ENCODE measurements at regions not wholly inside any gene's neighbourhood (a gene's known extent, or its start where the extent isn't known, plus 50 kb on each side); places are given as distances from the start of the nearest gene placed in this dataset.

- no TSS peak for BruUV-seq (replicated peaks)
- Histone ChIP-seq H3K36me3 (ENCODE audit: control insufficient read depth, insufficient read depth, low read length) (no peaks in the 10 kb centered on the region), H3K4me3 (ENCODE audit: low read depth, low read length) (no peak overlapping the region), H3K9me3 (no peaks in the 10 kb centered on the region), H3K4me1 (no peaks in the 10 kb centered on the region), H3K27me3 (replicated peaks; ENCODE audit: control insufficient read depth, insufficient read depth, low read length) (no peaks in the 10 kb centered on the region)
- TF ChIP-seq, protein P1, sequence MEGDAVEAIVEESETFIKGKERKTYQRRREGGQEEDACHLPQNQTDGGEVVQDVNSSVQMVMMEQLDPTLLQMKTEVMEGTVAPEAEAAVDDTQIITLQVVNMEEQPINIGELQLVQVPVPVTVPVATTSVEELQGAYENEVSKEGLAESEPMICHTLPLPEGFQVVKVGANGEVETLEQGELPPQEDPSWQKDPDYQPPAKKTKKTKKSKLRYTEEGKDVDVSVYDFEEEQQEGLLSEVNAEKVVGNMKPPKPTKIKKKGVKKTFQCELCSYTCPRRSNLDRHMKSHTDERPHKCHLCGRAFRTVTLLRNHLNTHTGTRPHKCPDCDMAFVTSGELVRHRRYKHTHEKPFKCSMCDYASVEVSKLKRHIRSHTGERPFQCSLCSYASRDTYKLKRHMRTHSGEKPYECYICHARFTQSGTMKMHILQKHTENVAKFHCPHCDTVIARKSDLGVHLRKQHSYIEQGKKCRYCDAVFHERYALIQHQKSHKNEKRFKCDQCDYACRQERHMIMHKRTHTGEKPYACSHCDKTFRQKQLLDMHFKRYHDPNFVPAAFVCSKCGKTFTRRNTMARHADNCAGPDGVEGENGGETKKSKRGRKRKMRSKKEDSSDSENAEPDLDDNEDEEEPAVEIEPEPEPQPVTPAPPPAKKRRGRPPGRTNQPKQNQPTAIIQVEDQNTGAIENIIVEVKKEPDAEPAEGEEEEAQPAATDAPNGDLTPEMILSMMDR (IDR thresholded peaks at IDR 0.05; ENCODE audit: insufficient read depth in 1 of 2, low read depth in 1 of 2, low read length in 1 of 2, severe bottlenecking in 1 of 2, unreplicated experiment in 1 of 2), result no peak
- DNase-seq, result no peak
- no peaks in the 10 kb centered on the region for H3K4me1 Mint-ChIP-seq (ENCODE audit: low read depth, unreplicated experiment)
- no peaks in the 10 kb centered on the region for H3K36me3 Mint-ChIP-seq (ENCODE audit: insufficient read depth, unreplicated experiment)
- H3K4me3 Mint-ChIP-seq (ENCODE audit: unreplicated experiment), result no peak overlapping the region
- ChIA-PET POLR2A (no interaction called here), CTCF (no interaction called here)
- H3K27ac Mint-ChIP-seq (ENCODE audit: unreplicated experiment), result no peak overlapping the region
- intact Hi-C loops (cut with micrococcal nuclease; ENCODE audit: unreplicated experiment), result no loop called here
- peaks cover 3% of the 10 kb centered on the region for H3K27me3 Mint-ChIP-seq (ENCODE audit: insufficient read depth, unreplicated experiment)
- no peaks in the 10 kb centered on the region for H3K9me3 Mint-ChIP-seq (ENCODE audit: unreplicated experiment)
Measured at GRCh38 chr10:10421071-10421470, 596.6 kb upstream of the CELF2 start.

GRCh38 chr10:10431422-10432066 lies 586.1 kb upstream of the CELF2 start:
- Histone ChIP-seq H3K36me3 (ENCODE audit: control insufficient read depth, insufficient read depth, low read length) (no peaks in the 10 kb centered on the region), H3K4me1 (no peaks in the 10 kb centered on the region), H3K9me3 (no peaks in the 10 kb centered on the region), H3K4me3 (ENCODE audit: low read depth, low read length) (no peak overlapping the region), H3K27me3 (replicated peaks; ENCODE audit: control insufficient read depth, insufficient read depth, low read length) (no peaks in the 10 kb centered on the region)
- TF ChIP-seq, protein P1 (IDR thresholded peaks at IDR 0.05; ENCODE audit: insufficient read depth in 1 of 2, low read depth in 1 of 2, low read length in 1 of 2, severe bottlenecking in 1 of 2, unreplicated experiment in 1 of 2), result no peak
- intact Hi-C loops (cut with micrococcal nuclease; ENCODE audit: unreplicated experiment), result no loop called here
- no peaks in the 10 kb centered on the region for H3K36me3 Mint-ChIP-seq (ENCODE audit: insufficient read depth, unreplicated experiment)
- no peaks in the 10 kb centered on the region for H3K4me1 Mint-ChIP-seq (ENCODE audit: low read depth, unreplicated experiment)
- H3K9me3 Mint-ChIP-seq (ENCODE audit: unreplicated experiment), result peaks cover 14% of the 10 kb centered on the region
- POLR2A ChIA-PET, result no interaction called here
- H3K27me3 Mint-ChIP-seq (ENCODE audit: insufficient read depth, unreplicated experiment), result peaks cover 5% of the 10 kb centered on the region
- BruUV-seq (replicated peaks), result no TSS peak
- DNase-seq, result no peak
- no peak overlapping the region for H3K27ac Mint-ChIP-seq (ENCODE audit: unreplicated experiment)
- no peak overlapping the region for H3K4me3 Mint-ChIP-seq (ENCODE audit: unreplicated experiment)
- CTCF ChIA-PET, result no interaction called here

DNA sequence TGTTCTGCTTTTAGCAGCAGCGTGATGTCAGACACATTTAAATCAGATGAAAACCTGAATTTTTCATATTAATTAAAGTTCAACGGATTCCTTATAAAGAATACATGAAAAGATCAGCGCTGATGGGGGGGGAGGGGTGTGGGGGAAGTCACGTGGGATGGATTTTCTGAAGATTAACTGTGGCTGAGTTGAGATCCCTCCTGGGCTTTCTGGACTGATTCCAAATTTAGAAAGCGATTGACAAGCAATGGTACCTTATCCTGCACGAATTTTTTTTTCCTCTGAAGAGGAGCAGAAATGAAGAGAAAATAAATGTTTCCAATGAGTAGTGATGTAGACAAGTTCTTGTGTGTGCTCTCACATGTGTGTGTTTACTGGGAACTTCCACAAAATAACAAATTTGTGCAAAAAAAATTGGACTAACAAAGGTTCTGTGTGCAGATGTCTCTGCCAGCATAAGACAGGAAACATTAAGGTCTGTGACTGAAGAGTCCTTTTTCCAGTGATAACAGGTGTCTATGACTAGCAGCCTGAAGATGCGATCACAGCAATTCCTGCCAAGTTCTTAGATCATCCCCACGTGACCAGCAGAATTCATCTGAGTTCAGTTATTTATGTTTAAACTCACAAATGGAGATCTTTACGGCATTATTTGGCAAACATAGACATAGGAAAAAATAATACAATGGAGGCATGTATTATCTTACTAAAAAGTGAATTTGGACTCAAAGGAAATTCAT lies 585.2 kb upstream of the CELF2 start:
- no peaks in the 10 kb centered on the region for H3K4me1 ChIP-seq
- no peaks in the 10 kb centered on the region for H3K36me3 Mint-ChIP-seq (ENCODE audit: insufficient read depth, unreplicated experiment)
- no peak overlapping the region for H3K4me3 ChIP-seq (ENCODE audit: low read depth, low read length)
- intact Hi-C loops (cut with micrococcal nuclease; ENCODE audit: unreplicated experiment), result no loop called here
- H3K4me3 Mint-ChIP-seq (ENCODE audit: unreplicated experiment), result no peak overlapping the region
- peaks cover 5% of the 10 kb centered on the region for H3K27me3 Mint-ChIP-seq (ENCODE audit: insufficient read depth, unreplicated experiment)
- H3K27ac Mint-ChIP-seq (ENCODE audit: unreplicated experiment), result no peak overlapping the region
- H3K9me3 ChIP-seq, result no peaks in the 10 kb centered on the region
- CTCF ChIA-PET, result no interaction called here
- TF ChIP-seq, protein P1 (IDR thresholded peaks at IDR 0.05; ENCODE audit: insufficient read depth in 1 of 2, low read depth in 1 of 2, low read length in 1 of 2, severe bottlenecking in 1 of 2, unreplicated experiment in 1 of 2), result no peak
- BruUV-seq (replicated peaks), result no TSS peak
- DNase-seq, result no peak
- POLR2A ChIA-PET, result no interaction called here
- H3K9me3 Mint-ChIP-seq (ENCODE audit: unreplicated experiment), result peaks cover 14% of the 10 kb centered on the region
- no peaks in the 10 kb centered on the region for H3K4me1 Mint-ChIP-seq (ENCODE audit: low read depth, unreplicated experiment)
- H3K27me3 ChIP-seq (replicated peaks; ENCODE audit: control insufficient read depth, insufficient read depth, low read length), result no peaks in the 10 kb centered on the region
- H3K36me3 ChIP-seq (ENCODE audit: control insufficient read depth, insufficient read depth, low read length), result no peaks in the 10 kb centered on the region
